ENCODE measurements at regions not wholly inside any gene's neighbourhood (a gene's known extent, or its start where the extent isn't known, plus 50 kb on each side); places are given as distances from the start of the nearest gene placed in this dataset.

- no peak for DNase-seq
Measured at GRCh38 chr9:89729954-89730530, 125.2 kb downstream of the GADD45G start.

- DNase-seq = peak; percentile 77
Measured at GRCh38 chr9:89730715-89731114, 125.9 kb downstream of the GADD45G start.

GRCh38 chr9:89731262-89732182 is 126.7 kb downstream of the GADD45G start:
- DNase-seq = no peak

DNA sequence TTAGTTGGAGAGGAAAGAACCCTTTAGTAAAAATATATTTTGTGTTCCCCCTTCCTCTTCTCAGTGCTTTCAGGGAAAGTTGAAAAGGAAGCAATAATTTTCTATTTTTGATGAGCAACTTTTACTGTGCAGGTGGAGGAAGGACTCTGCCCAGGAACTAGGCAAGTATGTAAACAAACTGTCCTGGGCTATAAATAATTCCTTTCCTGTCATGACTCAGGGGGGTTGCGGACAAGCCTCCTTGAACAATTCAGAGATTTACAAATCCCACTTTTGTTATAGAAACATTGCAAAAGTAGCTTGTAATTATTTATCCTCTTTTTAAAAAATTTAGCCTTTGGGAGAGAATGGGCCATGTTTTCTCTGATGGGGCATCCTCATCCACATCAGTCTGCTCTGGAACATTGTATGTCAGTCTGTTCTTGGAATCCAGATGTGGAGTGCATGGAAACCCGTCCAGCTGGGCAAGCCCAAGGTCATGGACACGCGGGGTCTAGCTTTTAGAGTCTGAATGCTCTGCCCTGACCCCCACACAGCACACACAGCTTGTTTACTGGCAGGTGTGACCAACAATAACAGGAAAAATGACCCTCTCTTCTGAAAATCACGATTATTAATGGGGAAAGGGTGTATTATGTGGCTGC is 127.6 kb downstream of the GADD45G start:
- peak; percentile 61 for DNase-seq

GRCh38 chr9:89732939-89733324 is 128.1 kb downstream of the GADD45G start:
- no peak for DNase-seq

DNA sequence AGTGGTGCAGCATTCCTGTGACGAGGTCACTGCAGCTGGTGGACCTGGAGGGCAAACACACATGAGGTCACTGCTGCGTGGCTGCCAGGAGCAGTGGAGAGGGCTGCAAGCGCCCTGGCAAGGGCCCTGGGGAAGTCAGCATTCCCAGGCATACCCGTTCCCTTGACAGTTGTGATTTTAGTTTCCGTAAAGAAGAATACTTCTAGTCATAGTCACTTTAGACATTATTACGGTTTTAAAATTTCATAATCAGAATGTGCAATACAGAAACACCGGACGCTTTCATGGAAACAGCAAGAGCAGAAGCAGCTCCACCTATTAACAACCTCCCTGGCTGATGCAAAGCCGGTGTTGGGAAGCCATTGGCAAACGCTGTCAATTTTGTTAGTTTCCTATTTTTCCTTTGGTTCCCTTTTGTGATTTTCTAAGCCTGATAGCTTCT is 129.8 kb downstream of the GADD45G start:
- no peak for DNase-seq

GRCh38 chr9:89738137-89738932 is 133.5 kb downstream of the GADD45G start:
- DNase-seq = no peak

GRCh38 chr9:89739511-89739910 is 134.7 kb downstream of the GADD45G start:
- no peak for DNase-seq

DNA sequence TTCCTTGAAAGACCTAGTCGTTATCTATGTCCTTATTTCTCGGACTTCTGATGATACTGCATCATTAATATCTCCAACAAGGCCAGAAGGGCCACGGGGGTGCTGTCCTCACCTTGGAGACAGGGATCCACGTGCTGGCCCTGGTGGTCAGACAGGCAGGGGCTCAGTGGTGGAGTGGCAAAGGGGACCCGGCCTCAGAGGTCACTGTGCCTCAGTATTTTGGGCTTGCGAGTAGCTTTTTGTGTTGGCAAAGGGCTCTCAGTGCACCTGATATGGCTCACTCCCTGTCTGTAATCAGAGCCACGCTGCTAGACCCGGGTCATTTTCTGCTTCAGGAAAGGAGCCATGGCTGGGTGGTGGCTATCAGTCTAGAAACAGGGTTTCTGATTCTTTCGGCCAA is 135.1 kb downstream of the GADD45G start:
- DNase-seq = no peak

DNA sequence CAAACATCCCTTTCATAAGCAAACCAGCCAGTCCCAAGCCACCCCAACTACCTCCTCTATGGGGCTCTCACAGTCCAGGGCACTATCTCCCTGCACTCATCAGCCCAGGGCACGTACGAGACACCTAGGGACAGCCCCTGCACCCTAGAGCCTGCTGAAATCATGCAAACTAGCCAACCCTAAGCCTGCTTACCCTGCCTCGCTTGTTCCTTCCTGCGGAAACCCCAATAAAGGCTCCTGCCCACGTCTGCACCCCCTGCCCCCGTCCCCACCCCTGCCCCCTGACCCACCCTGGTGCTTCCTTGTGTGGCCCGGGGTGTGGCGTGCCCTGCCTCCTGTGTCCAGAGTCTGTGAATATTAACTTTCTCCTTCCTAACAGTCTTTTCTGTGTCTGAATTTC is 135.9 kb downstream of the GADD45G start:
- no peak for DNase-seq

GRCh38 chr9:89742660-89743059 is 137.8 kb downstream of the GADD45G start:
- no peak for DNase-seq

- no peak for DNase-seq
Measured at GRCh38 chr9:89743216-89743572, 138.4 kb downstream of the GADD45G start.

DNA sequence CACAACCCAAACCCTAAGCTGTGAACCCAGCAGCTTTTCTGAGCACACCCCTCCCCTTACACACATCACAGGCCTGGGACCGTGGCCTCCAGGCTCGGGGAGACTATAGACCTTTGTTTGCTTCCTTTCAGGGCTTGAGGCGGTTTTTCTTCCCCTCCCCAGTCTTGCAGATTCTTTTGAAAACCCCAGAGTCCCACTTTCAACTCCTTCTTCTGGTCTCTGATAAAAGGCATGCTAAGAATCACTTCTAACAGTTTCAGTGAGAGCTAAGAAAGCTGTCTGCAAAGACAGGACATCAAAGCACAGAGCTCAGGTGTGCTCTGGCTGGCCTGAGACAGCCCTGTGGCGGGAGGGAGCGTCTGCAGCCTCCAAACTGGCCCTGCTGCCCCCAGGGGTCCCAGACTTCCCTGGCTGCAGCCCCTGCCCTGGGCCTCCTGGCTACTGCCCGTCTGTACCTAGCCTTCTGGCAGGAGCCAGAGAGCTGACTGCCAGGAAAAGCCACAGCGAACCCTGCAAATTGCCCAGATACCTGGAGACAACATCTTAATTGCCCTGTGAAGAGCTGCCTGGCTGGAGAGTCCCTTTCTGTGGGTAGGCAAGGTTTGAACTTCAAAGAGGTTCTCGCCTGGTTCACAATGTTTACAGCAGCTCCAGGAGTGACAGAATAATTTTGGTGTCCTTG is 138.9 kb downstream of the GADD45G start:
- peak; percentile 43 for DNase-seq

DNA sequence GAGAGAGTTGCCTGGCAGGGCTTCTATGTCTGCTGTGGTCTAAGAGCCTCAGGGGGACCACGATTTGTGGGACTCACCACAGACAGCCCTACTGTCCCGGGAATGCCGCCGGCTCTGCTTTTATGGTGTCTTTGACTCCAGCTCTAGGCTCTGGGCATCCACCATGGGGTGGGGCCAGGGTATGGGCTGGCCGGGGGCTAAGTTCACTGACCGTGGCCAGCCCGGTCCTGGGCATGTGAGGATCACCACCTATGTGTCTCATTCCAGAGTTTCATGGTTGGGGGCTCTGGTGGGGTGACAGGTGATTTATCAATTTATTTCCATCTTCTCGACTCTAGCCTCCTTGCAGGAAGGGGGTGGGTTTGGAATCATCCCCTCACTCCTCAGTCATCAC is 139.4 kb downstream of the GADD45G start:
- DNase-seq = no peak

GRCh38 chr9:89744730-89745129 is 139.9 kb downstream of the GADD45G start:
- no peak for DNase-seq

- DNase-seq = peak; percentile 58
Measured at GRCh38 chr9:89745601-89746376, 141.0 kb downstream of the GADD45G start.

GRCh38 chr9:89746385-89747116 is 141.7 kb downstream of the GADD45G start:
- DNase-seq = no peak

- DNase-seq = no peak
Measured at GRCh38 chr9:89747596-89747995, 142.8 kb downstream of the GADD45G start.

GRCh38 chr9:89748021-89748670 is 143.3 kb downstream of the GADD45G start:
- DNase-seq = no peak

- no peak for DNase-seq
Measured at GRCh38 chr9:89748831-89749499, 144.2 kb downstream of the GADD45G start.

Data from NCI-H510A treated with DMSO at 0.1 percent for 48 hours (cell line).